Retinal pigment epithelial cell (primary cell): ENCODE measurements at regions not wholly inside any gene's neighbourhood (a gene's known extent, or its start where the extent isn't known, plus 50 kb on each side); places are given as distances from the start of the nearest gene placed in this dataset.

Experiments
- DNase-seq: peaks from one replicate; pipeline ENCODE4 v3.0.0-alpha.2; 2010; ENCODE audit warnings: low read depth
- H3K4me3 ChIP-seq: 2 replicates; pipeline ENCODE4 v1.5.1; 2011; ENCODE audit warnings: mild to moderate bottlenecking, low read length, control low read depth, moderate library complexity
- TF ChIP-seq, protein P1 (sequence below): conservative IDR thresholded peaks from 2 replicates; pipeline ENCODE4 v1.5.1; 2011; ENCODE audit warnings: low read depth, low read length, control low read depth, inconsistent platforms

DNA sequence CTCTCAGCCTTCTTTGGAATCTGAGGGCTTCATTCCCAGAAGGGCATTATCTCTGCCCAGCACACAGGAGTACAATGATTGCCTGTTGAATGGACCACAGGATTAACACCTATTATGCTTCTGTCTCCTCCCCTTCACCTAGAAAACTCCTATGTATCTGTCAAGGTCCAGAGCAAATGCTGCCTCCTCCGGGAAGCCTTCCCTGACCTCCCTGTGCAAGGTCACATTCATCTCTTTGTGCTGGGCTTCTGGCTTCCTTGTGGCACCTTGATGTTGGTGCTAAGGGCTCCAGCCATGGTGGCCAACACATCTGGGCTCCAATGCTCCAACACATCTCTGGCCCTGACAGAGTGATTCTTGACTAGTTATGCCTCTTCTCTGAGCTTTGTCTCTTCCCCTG, 49.9 kb upstream of the ATP2B2 start:
- DNase-seq, result no peak

DNA sequence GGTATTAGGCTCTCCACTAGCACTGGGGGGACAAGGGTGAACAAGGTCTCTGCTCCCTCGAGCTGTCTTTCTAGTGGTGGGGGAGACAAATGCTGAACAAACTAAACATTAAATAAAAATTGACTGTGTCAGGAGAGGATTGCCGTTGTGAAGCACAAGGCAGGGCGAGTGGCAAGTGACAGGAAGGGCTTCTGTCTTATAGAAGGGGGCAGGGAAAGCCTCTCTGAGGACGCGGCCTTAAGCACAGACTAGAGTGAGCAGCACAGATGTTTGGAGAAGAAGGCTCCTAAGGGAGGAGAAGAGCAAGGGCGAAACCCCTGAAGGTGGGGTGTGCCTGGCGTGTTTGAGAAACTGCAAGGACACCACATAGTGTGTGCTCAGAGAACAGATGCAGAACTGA, 50.9 kb upstream of the ATP2B2 start:
- TF ChIP-seq, protein P1, sequence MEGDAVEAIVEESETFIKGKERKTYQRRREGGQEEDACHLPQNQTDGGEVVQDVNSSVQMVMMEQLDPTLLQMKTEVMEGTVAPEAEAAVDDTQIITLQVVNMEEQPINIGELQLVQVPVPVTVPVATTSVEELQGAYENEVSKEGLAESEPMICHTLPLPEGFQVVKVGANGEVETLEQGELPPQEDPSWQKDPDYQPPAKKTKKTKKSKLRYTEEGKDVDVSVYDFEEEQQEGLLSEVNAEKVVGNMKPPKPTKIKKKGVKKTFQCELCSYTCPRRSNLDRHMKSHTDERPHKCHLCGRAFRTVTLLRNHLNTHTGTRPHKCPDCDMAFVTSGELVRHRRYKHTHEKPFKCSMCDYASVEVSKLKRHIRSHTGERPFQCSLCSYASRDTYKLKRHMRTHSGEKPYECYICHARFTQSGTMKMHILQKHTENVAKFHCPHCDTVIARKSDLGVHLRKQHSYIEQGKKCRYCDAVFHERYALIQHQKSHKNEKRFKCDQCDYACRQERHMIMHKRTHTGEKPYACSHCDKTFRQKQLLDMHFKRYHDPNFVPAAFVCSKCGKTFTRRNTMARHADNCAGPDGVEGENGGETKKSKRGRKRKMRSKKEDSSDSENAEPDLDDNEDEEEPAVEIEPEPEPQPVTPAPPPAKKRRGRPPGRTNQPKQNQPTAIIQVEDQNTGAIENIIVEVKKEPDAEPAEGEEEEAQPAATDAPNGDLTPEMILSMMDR, result no peak
- DNase-seq, result no peak
- H3K4me3 ChIP-seq, result no peak overlapping the region

More for the DNA sequence above, 49.9 kb upstream of the ATP2B2 start:
- no peak overlapping the region for H3K4me3 ChIP-seq
- TF ChIP-seq, protein P1, result no peak

DNA sequence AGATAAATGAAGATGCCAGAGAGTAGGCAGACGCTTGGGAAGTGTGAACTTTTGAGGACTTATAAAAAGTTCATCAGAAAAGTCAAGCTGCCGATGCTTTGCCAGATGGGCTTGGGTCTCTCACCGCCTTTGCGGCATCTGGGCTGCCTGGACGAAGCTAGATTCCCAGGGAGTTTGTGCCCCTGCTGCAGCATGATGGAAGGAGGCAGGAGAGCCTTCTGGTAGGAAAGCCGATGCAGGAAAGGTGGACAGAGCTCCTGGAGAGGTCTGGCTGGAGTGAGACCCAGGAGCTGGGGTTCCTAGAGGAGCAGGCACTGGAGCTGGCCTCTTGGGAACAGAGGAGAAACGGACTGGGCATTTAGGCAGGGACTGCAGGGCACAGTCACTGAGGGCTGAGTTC, 51.9 kb upstream of the ATP2B2 start:
- TF ChIP-seq, protein P1, result no peak
- no peak for DNase-seq
- no peak overlapping the region for H3K4me3 ChIP-seq

DNA sequence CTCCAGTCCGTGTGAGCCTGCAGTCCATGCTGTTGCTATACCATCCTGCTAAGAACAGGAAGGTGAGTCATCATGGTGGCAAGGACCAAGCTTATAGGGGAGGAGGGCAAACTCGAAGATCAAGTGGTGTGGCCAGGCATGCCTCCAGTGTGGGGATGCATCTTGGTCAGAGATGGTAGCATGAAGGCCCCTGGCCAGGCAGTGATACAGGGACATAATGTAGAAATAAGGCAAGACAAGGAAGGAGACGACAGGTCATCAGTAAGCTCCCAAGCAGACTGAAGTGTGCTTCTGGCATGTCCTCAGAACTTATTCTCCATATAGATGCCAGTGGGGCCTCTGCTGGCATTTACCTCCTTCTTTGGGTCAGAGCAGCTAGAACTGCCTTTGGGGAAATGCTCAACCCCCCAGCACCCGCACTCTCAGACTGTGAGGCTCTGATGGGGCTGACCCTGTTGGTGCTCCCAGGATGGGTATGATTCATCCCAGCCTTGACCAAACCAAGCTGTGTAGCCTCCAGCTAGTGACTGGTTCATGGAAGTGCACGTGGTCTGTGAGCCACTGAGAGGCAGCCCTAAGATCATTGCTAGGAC, 52.5 kb upstream of the ATP2B2 start:
- TF ChIP-seq, protein P1, result no peak
- H3K4me3 ChIP-seq, result no peak overlapping the region
- DNase-seq, result no peak

DNA sequence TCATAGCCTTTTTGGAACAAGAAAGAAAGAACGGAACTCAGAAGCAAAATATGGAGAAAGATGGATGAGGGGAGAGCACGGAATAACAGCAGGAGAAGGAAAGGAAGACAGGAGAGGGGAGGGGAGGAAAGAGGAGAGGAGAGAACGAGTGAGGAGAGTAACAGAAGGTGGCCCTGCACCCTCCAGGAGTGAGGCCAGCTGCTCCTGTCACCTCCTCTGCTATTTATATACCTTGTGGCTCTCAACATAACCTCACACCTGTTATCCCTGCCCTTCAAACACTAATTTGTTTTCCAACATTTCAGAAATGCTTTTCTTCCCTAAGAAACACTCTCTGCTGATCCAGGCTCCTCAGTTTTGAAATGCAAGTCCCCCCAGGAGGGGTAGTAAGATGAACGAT, 53.4 kb upstream of the ATP2B2 start:
- H3K4me3 ChIP-seq, result no peak overlapping the region
- no peak for DNase-seq
- TF ChIP-seq, protein P1, result no peak

DNA sequence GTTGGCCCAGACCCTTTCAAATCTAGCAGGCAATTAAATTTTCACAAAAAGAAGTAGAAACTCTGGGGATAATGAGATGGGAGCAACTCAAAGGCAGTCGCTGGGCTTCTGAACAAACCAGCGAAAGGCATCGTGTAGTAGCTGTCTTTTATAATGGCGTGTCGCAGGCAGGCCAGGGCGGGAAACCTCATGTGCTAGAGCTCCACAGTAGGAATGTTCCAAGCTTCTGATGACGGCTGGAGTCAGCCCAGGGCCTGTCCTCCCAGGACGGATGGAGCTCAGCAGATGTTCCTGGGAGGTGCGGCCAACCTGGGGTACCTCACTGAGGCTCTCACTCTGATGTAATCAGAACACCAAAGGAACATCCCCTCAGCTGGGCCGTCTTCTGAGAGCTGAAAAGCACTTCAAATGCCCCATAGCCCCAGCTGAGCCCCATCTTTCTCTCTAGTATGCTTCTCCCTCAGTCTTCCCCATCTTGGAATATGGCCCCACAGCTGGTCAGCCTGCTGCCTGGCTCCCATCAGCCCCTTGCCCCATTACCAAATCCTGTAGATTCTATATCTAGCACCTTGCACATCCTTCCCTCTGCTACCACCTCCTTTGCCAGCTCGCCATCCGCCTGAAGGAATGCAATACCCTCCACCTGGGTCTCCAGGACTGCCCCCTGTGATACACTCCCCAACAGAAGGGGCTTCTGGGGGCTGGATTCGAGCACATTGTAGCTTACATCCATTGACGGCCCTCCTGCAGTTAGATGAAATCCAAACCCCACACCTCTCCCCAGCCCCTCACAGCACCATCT, 54.9 kb upstream of the ATP2B2 start:
- no peak overlapping the region for H3K4me3 ChIP-seq
- no peak for DNase-seq
- TF ChIP-seq, protein P1, result no peak
